ENCODE measurements at regions not wholly inside any gene's neighbourhood (a gene's known extent, or its start where the extent isn't known, plus 50 kb on each side); places are given as distances from the start of the nearest gene placed in this dataset.

- no peak for TF ChIP-seq CTCF (IDR thresholded peaks at IDR 0.05)
- DNase-seq (no peak), ATAC-seq (no peak)
- Histone ChIP-seq H3K36me3 (no peaks in the 10 kb centered on the region), H3K4me1 (no peaks in the 10 kb centered on the region), H3K27me3 (no peaks in the 10 kb centered on the region), H3K9me3 (no peaks in the 10 kb centered on the region), H3K4me3 (no peak overlapping the region), H3K27ac (no peak overlapping the region)
- intact Hi-C loops (cut with DNase I): no loop called here
Observed at GRCh38 chr14:38904959-38905358, 198.1 kb downstream of the SEC23A start.

- Histone ChIP-seq H3K36me3 (no peaks in the 10 kb centered on the region), H3K9me3 (no peaks in the 10 kb centered on the region), H3K27me3 (no peaks in the 10 kb centered on the region), H3K4me3 (no peak overlapping the region), H3K27ac (no peak overlapping the region), H3K4me1 (no peaks in the 10 kb centered on the region)
- no peak for DNase-seq
- TF ChIP-seq CTCF (IDR thresholded peaks at IDR 0.05): no peak
- intact Hi-C loops (cut with DNase I): no loop called here
- ATAC-seq: no peak
Observed at GRCh38 chr14:38901791-38902190, 201.2 kb downstream of the SEC23A start.

- DNase-seq: no peak
- no peaks in the 10 kb centered on the region for H3K27me3 ChIP-seq
- intact Hi-C loops (cut with DNase I): no loop called here
Observed at GRCh38 chr14:38900887-38901286, 202.1 kb downstream of the SEC23A start.

GRCh38 chr14:38887696-38888095 lies 215.3 kb downstream of the SEC23A start:
- no peaks in the 10 kb centered on the region for H3K36me3 ChIP-seq
- H3K4me1 ChIP-seq: no peaks in the 10 kb centered on the region
- intact Hi-C loops (cut with DNase I): no loop called here
- no peaks in the 10 kb centered on the region for H3K27me3 ChIP-seq
- no peak overlapping the region for H3K27ac ChIP-seq
- H3K4me3 ChIP-seq: no peak overlapping the region
- DNase-seq (no peak), ATAC-seq (no peak)
- TF ChIP-seq CTCF (IDR thresholded peaks at IDR 0.05): no peak
- H3K9me3 ChIP-seq: no peaks in the 10 kb centered on the region

More at GRCh38 chr14:38900887-38901286, 202.1 kb downstream of the SEC23A start:
- no peak for ATAC-seq
- H3K36me3 ChIP-seq: no peaks in the 10 kb centered on the region
- H3K27ac ChIP-seq: no peak overlapping the region
- H3K4me1 ChIP-seq: no peaks in the 10 kb centered on the region
- TF ChIP-seq CTCF (IDR thresholded peaks at IDR 0.05): no peak
- no peak overlapping the region for H3K4me3 ChIP-seq
- H3K9me3 ChIP-seq: no peaks in the 10 kb centered on the region

GRCh38 chr14:38884109-38884508 lies 218.9 kb downstream of the SEC23A start:
- ATAC-seq (no peak), DNase-seq (no peak)
- Histone ChIP-seq H3K27ac (no peak overlapping the region), H3K4me1 (no peaks in the 10 kb centered on the region), H3K36me3 (no peaks in the 10 kb centered on the region), H3K27me3 (no peaks in the 10 kb centered on the region), H3K9me3 (no peaks in the 10 kb centered on the region), H3K4me3 (no peak overlapping the region)
- no peak for TF ChIP-seq CTCF (IDR thresholded peaks at IDR 0.05)
- intact Hi-C loops (cut with DNase I): no loop called here

Measured in left lung (tissue), 4 donors.